IPS DF 6.9 (cell line): ENCODE measurements at regions not wholly inside any gene's neighbourhood (a gene's known extent, or its start where the extent isn't known, plus 50 kb on each side); places are given as distances from the start of the nearest gene placed in this dataset.
A peak's percentile ranks its signal among the peaks of the same experiment; 100 is the strongest.
"Not testable (repeated sequence)": the region's sequence is repeated elsewhere in the genome, so short reads cannot be mapped to it uniquely, and the experiment has no call there.

ENCODE experiments used
- DNase-seq: peaks from one replicate; pipeline ENCODE4 v3.0.0-alpha.2; 2013; ENCODE audit warnings: low read depth, low spot score
- H3K27ac ChIP-seq: one replicate; pipeline ENCODE4 v1.5.1; 2013; ENCODE audit warnings: low read length, control low read depth
- H3K27me3 ChIP-seq: 2 replicates; pipeline ENCODE4 v1.6.1; 2013; ENCODE audit warnings: mild to moderate bottlenecking, low read length; ENCODE audit not compliant: control insufficient read depth, insufficient read depth
- H3K36me3 ChIP-seq: 2 replicates; pipeline ENCODE4 v1.6.1; 2013; ENCODE audit warnings: low read length; ENCODE audit not compliant: control insufficient read depth, insufficient read depth
- H3K4me1 ChIP-seq: 2 replicates; pipeline ENCODE4 v1.6.1; 2013; ENCODE audit warnings: low read length; ENCODE audit not compliant: control insufficient read depth, insufficient read depth
- H3K4me3 ChIP-seq: 2 replicates; pipeline ENCODE4 v1.5.1; 2013; ENCODE audit warnings: mild to moderate bottlenecking, low read length
- H3K9me3 ChIP-seq: 2 replicates; pipeline ENCODE4 v1.6.1; 2013; ENCODE audit warnings: low read length, inconsistent platforms; ENCODE audit not compliant: control insufficient read depth, insufficient read depth
- WGBS: extraction: QIAGEN DNeasy Blood & Tissue Kit; methylation state at CpG from one replicate; pipeline ENCODE4 v1.1.7; 2013; ENCODE audit warnings: mixed read lengths, missing lambda C conversion rate; ENCODE audit not compliant: insufficient read length, insufficient coverage; 5-methylcytosine and 5-hydroxymethylcytosine counted together

DNA sequence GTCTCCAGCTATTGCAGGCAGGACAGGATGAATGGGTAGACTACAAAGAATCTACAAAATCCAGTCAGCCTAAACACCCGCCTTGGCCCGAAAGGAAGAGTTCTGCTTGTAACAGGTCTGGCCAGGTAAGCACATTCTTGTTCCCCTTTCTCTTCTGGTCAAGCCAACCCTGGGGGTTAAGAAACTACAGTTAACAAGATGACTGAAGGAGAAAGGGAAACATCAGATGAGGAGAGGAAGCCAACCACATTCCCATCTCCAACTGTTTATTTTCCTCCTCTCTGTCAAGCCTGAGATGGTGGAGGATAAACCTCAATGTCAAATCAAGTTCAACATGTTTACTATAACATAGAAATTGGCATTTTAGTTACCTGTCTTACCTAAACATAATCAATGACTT is 198.9 kb downstream of the IPMK start:
- WGBS, result no CpG with 5 or more reads among the region's 2 CpGs
- no peaks in the 10 kb centered on the region for H3K9me3 ChIP-seq
- no peak for DNase-seq
- H3K4me1 ChIP-seq, result peaks cover 4% of the 10 kb centered on the region; the same call in 1 of the 2 replicates
- no peak overlapping the region for H3K4me3 ChIP-seq
- no peaks in the 10 kb centered on the region for H3K36me3 ChIP-seq
- no peak overlapping the region for H3K27ac ChIP-seq
- H3K27me3 ChIP-seq, result no peaks in the 10 kb centered on the region

DNA sequence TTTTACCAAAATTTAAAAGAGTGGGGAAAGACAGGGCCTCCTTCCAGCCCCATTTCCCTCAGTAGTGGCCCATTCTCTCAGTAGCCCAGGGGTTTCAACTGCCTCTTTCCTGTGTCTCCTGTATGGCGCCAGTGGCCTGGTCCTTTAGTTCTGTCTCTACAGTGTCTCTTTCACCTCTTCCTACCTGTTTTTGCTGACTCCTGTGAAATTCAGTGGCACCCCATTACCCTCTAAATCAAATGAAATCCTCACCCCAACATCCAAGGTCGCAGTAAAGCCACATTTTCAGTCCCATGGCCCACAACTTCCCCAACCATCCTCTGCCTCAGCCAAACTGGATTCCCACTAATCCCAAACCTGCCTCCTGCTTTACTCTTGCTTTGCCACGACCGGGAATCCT is 200.7 kb downstream of the IPMK start:
- H3K4me1 ChIP-seq, result peaks cover 5% of the 10 kb centered on the region; the same call in 1 of the 2 replicates
- no peaks in the 10 kb centered on the region for H3K9me3 ChIP-seq
- no peaks in the 10 kb centered on the region for H3K36me3 ChIP-seq
- no peak overlapping the region for H3K4me3 ChIP-seq
- no peaks in the 10 kb centered on the region for H3K27me3 ChIP-seq
- no CpG with 5 or more reads among the region's 4 CpGs for WGBS
- no peak overlapping the region for H3K27ac ChIP-seq
- no peak for DNase-seq

DNA sequence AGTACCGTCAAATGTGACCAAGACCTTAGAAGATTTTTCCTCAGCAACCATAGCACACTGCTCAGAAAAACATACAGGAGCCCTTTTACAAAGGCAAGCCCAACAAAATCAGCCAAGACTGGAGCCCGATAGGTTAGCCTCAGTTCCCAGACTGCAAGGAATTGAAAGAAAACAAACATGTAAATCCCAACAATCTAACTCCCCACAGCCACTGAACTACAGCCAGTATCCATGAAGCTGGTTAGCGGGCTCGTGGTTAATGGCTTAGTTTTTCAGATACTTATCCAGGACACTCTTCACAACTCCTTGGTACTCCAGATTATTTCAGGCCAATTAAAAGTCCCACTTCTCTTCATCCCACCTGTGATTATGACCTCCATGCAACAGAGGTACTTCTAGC is 201.6 kb downstream of the IPMK start:
- no peaks in the 10 kb centered on the region for H3K36me3 ChIP-seq
- no peaks in the 10 kb centered on the region for H3K9me3 ChIP-seq
- peaks cover 5% of the 10 kb centered on the region; the same call in 1 of the 2 replicates for H3K4me1 ChIP-seq
- no peaks in the 10 kb centered on the region for H3K27me3 ChIP-seq
- DNase-seq, result no peak
- no peak overlapping the region for H3K4me3 ChIP-seq
- H3K27ac ChIP-seq, result no peak overlapping the region
- WGBS, result no CpG with 5 or more reads among the region's 4 CpGs

DNA sequence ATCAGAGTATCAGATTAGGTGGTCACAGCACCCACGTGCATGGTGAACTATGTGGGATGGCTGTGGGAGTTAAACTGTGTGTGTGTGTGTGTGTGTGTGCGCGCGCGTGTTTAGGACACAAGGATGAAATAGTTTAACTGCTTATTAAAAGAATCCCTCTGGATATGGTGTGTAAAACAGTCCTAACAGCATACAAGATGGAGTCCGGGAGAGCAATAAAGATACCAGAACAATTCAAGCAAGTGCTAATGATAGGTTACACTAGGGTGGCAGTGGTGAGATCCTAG is 202.2 kb downstream of the IPMK start:
- H3K9me3 ChIP-seq, result no peaks in the 10 kb centered on the region
- WGBS, result no CpG with 5 or more reads among the region's 6 CpGs
- H3K4me1 ChIP-seq, result peaks cover 5% of the 10 kb centered on the region; the same call in 1 of the 2 replicates
- no peaks in the 10 kb centered on the region for H3K27me3 ChIP-seq
- no peak overlapping the region for H3K27ac ChIP-seq
- no peak overlapping the region for H3K4me3 ChIP-seq
- DNase-seq, result no peak
- H3K36me3 ChIP-seq, result no peaks in the 10 kb centered on the region

DNA sequence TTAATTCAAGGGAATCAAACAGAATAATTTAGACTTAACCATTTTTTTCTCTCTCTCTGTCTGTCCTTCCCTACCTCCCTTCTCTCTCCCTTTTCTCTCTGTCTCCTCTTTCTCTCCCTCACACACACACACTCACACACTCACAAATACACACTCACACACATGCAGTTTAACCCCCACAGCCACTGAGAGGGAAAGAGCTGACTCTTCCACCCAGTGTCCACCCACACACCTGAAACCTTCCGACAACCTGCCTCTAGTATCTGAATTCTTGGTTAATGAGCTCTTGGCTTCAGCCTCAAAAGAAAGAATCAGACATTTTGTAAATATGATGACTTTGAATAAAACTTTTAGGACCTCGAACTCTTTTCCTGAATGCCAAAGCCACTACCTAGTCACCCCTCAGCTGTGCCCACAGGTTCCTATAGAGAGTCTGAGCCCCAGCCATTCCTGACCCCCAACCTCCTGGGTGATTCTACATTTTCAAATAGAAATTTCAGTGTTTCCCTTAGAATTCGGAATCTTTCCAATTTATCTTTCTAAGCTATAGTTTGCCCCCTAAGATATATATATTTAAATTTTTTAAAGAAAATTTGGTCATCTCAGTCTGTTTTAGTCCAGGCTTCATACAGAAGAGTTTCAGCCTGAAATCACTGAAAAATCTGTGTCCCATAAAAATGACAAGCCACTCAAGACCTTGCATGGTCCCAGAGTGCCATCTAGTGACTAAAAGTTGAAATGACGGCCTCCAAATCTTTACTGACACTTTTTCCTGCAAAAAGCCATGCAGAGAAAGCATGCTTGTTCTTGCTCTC is 202.8 kb downstream of the IPMK start:
- H3K36me3 ChIP-seq, result no peaks in the 10 kb centered on the region
- no peak overlapping the region for H3K4me3 ChIP-seq
- no CpG with 5 or more reads among the region's 4 CpGs for WGBS
- no peaks in the 10 kb centered on the region for H3K27me3 ChIP-seq
- H3K4me1 ChIP-seq, result peaks cover 5% of the 10 kb centered on the region; the same call in 1 of the 2 replicates
- no peaks in the 10 kb centered on the region for H3K9me3 ChIP-seq
- no peak overlapping the region for H3K27ac ChIP-seq
- no peak for DNase-seq

DNA sequence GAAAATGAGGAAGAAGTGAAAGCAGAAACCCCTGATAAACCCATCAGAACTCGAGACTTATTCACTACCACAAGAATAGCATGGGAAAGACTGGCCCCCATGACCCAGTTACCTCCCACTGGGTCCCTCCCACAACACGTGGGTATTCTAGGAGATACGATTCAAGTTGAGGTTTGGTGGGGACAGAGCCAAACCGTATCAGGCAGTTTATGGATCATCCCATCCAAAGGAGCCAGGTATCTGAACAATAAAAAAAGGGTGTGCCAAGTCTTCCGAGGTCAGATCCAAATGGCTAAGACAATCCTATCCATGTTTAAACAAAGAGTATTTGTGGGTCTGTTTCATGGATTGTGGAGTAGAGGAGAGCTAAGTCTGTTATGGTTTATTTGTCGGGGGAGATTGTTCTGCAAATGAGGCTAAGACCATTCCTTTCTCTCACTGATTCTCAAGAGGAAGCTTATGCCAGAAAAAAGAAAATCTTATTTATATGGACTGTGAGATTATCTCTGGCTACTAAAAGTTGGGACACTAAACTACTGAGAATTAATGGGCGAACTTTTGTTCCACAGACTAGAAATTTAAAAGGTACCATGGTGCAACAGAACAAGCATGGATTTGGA is 203.7 kb downstream of the IPMK start:
- no peak overlapping the region for H3K4me3 ChIP-seq
- no peak for DNase-seq
- peaks cover 5% of the 10 kb centered on the region; the same call in 1 of the 2 replicates for H3K4me1 ChIP-seq
- no peaks in the 10 kb centered on the region for H3K36me3 ChIP-seq
- no peaks in the 10 kb centered on the region for H3K9me3 ChIP-seq
- H3K27ac ChIP-seq, result no peak overlapping the region
- no CpG with 5 or more reads among the region's 7 CpGs for WGBS
- no peaks in the 10 kb centered on the region for H3K27me3 ChIP-seq

DNA sequence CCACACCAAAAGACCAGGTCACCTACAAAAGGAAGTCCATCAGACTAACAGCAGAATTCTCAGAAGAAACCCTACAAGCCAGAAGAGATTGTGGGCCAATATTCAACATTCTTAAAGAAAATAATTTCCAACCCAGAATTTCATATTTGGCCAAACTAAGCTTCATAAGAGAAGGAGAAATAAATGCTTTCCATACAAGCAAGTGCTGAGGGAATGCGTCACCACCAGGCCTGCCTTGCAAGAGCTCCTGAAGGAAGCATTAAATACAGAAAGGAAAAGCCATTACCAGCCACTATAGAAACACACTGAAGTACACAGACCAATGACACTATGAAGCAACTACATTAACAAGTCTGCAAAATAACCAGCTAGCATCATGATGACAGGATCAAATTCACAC is 209.0 kb downstream of the IPMK start:
- not testable (repeated sequence) for DNase-seq, H3K9me3 ChIP-seq, H3K27me3 ChIP-seq, H3K4me1 ChIP-seq, H3K27ac ChIP-seq, H3K36me3 ChIP-seq, H3K4me3 ChIP-seq
- no CpG with 5 or more reads among the region's 1 CpG for WGBS

DNA sequence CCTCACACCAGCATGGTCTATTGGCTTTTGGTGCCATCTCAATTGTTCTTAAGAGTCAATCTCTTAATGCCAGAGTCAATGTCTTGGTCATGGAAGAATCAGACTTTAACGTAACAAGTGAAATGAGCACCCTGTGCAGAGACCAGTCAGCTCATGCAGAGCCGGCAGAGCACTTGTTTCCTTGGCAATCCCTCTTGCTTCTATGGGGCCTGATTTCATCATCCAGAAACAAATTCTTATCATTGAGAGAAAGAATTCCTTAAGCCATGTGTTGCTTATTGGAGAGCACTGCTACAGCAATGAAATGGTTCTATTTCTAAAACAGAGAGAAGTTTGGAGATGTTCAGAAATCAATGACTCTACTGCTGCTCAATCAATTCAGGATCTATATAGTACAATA is 212.8 kb downstream of the IPMK start:
- H3K4me3 ChIP-seq, result no peak overlapping the region
- no peak overlapping the region for H3K27ac ChIP-seq
- no peaks in the 10 kb centered on the region for H3K36me3 ChIP-seq
- no peaks in the 10 kb centered on the region for H3K27me3 ChIP-seq
- DNase-seq, result no peak
- WGBS, result no CpG with 5 or more reads among the region's 2 CpGs
- H3K4me1 ChIP-seq, result peaks cover 2% of the 10 kb centered on the region; the same call in 1 of the 2 replicates
- no peaks in the 10 kb centered on the region for H3K9me3 ChIP-seq

DNA sequence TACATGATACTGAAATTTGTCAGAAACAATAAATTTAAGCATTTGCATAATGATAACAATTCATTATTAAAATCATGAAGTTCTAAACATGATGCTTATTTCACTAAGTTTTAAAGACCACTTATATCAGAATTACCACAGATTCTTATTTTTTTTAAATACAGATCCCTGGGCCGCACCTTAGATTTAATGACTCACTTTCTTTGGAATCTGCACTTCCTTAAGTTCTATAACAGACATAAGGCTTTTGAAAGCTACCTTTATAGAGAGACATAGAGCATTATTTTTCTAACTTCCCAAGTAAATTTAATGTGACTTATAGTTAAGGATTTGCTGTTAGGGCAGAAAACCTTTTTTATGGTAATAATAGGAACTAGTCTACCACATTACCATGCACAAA is 214.9 kb downstream of the IPMK start:
- DNase-seq, result no peak
- Histone ChIP-seq H3K4me3 (no peak overlapping the region), H3K36me3 (no peaks in the 10 kb centered on the region), H3K27ac (no peak overlapping the region), H3K9me3 (no peaks in the 10 kb centered on the region), H3K4me1 (peaks cover 2% of the 10 kb centered on the region; the same call in 1 of the 2 replicates), H3K27me3 (no peaks in the 10 kb centered on the region)
- WGBS, result no CpG with 5 or more reads among the region's 1 CpG

DNA sequence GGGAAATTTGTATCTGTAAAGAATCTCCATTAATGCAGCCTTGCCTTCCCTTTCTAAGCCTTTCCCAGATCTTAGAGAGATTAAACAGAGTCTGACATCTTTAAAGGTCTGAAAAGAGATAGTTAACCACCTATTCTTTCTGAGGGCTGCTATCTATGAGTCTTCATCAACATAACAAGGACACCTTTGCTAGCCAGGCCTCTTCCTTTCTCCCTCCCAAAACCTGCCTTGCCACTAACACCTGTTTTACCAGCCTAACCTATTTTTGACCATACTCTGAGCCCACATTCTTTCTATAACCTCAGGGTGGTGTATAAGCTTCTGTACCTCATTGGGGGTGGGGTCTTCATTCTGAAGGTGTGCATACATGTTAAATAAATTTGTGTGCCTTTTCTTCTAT is 217.1 kb downstream of the IPMK start:
- H3K27ac ChIP-seq, result peak overlapping the region; percentile 46
- H3K4me3 ChIP-seq, result no peak overlapping the region
- H3K4me1 ChIP-seq, result peaks cover 2% of the 10 kb centered on the region; the same call in 1 of the 2 replicates
- peak; percentile 33 for DNase-seq
- no peaks in the 10 kb centered on the region for H3K9me3 ChIP-seq
- no peaks in the 10 kb centered on the region for H3K36me3 ChIP-seq
- no peaks in the 10 kb centered on the region for H3K27me3 ChIP-seq

DNA sequence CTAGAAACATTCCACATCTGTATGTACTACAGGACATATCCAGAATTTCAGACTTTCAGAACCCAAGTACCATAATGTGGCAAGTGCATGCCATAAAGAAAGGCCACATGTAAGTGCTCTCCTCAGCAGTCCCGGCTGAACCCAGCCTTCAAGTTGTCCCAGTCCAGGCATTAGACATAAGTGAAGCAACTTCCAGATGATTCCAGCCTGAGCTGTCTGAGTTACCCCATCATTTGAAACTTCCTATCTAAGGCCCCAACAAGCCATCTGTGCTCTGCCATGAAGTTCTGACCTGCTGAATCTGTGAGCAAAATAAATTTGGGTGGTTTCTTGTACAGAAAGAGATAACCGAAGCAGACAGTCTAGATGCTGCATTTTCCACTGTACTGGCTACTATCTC is 218.8 kb downstream of the IPMK start:
- H3K36me3 ChIP-seq, result no peaks in the 10 kb centered on the region
- H3K27ac ChIP-seq, result no peak overlapping the region
- no peak for DNase-seq
- H3K4me1 ChIP-seq, result peaks cover 2% of the 10 kb centered on the region; the same call in 1 of the 2 replicates
- no peaks in the 10 kb centered on the region for H3K27me3 ChIP-seq
- no CpG with 5 or more reads among the region's 2 CpGs for WGBS
- no peak overlapping the region for H3K4me3 ChIP-seq
- H3K9me3 ChIP-seq, result no peaks in the 10 kb centered on the region
